ENCODE measurements at regions not wholly inside any gene's neighbourhood (a gene's known extent, or its start where the extent isn't known, plus 50 kb on each side); places are given as distances from the start of the nearest gene placed in this dataset.

GRCh38 chr19:28210886-28211285 lies 1002.1 kb downstream of the UQCRFS1 start:
- TF ChIP-seq, protein P1, sequence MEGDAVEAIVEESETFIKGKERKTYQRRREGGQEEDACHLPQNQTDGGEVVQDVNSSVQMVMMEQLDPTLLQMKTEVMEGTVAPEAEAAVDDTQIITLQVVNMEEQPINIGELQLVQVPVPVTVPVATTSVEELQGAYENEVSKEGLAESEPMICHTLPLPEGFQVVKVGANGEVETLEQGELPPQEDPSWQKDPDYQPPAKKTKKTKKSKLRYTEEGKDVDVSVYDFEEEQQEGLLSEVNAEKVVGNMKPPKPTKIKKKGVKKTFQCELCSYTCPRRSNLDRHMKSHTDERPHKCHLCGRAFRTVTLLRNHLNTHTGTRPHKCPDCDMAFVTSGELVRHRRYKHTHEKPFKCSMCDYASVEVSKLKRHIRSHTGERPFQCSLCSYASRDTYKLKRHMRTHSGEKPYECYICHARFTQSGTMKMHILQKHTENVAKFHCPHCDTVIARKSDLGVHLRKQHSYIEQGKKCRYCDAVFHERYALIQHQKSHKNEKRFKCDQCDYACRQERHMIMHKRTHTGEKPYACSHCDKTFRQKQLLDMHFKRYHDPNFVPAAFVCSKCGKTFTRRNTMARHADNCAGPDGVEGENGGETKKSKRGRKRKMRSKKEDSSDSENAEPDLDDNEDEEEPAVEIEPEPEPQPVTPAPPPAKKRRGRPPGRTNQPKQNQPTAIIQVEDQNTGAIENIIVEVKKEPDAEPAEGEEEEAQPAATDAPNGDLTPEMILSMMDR (conservative IDR thresholded peaks at IDR 0.05): no peak
- TF ChIP-seq EZH2 (IDR thresholded peaks at IDR 0.05; ENCODE audit: low read depth): no peak

Data from PC-9 (cell line).